Mesendoderm (in vitro differentiated cells): ENCODE measurements at regions not wholly inside any gene's neighbourhood (a gene's known extent, or its start where the extent isn't known, plus 50 kb on each side); places are given as distances from the start of the nearest gene placed in this dataset.
A peak's percentile ranks its signal among the peaks of the same experiment; 100 is the strongest.

Experiments used
- DNase-seq: peaks from one replicate; pipeline ENCODE4 v3.0.0; 2013
- H2AK5ac ChIP-seq: 2 replicates; pipeline ENCODE4 v1.6.1; 2013; ENCODE audit warnings: low read length, inconsistent platforms
- H2BK120ac ChIP-seq: 2 replicates; pipeline ENCODE4 v1.6.1; 2013; ENCODE audit warnings: low read depth, mild to moderate bottlenecking, low read length, moderate library complexity, mixed read lengths
- H2BK15ac ChIP-seq: replicated peaks from 2 replicates; pipeline ENCODE4 v1.6.1; 2013; ENCODE audit warnings: low read depth, mild to moderate bottlenecking, moderate library complexity
- H2BK5ac ChIP-seq: 2 replicates; pipeline ENCODE4 v1.6.1; 2013; ENCODE audit warnings: low read length, inconsistent platforms
- H3K18ac ChIP-seq: 2 replicates; pipeline ENCODE4 v1.6.1; 2013; ENCODE audit warnings: mild to moderate bottlenecking, low read length, mixed read lengths
- H3K23ac ChIP-seq: one replicate; pipeline ENCODE4 v1.6.1; 2013; ENCODE audit warnings: low read length
- H3K27ac ChIP-seq: 2 replicates; pipeline ENCODE4 v1.5.1; 2013; ENCODE audit warnings: low read depth, mild to moderate bottlenecking, inconsistent platforms, low read length, moderate library complexity
- H3K27me3 ChIP-seq: 2 replicates; pipeline ENCODE4 v1.6.1; 2013; ENCODE audit warnings: low read length, control low read depth, mild to moderate bottlenecking, inconsistent platforms; ENCODE audit not compliant: insufficient read depth, poor library complexity
- H3K36me3 ChIP-seq: 2 replicates; pipeline ENCODE4 v1.6.1; 2013; ENCODE audit warnings: low read length, inconsistent platforms; ENCODE audit not compliant: control insufficient read depth, insufficient read depth
- H3K4ac ChIP-seq: one replicate; pipeline ENCODE4 v1.6.1; 2013; ENCODE audit warnings: low read depth, mild to moderate bottlenecking, low read length, moderate library complexity
- H3K4me1 ChIP-seq: 2 replicates; pipeline ENCODE4 v1.6.1; 2013; ENCODE audit warnings: low read depth, low read length, inconsistent platforms; ENCODE audit not compliant: control insufficient read depth
- H3K4me2 ChIP-seq: 2 replicates; pipeline ENCODE4 v1.6.1; 2013; ENCODE audit warnings: low read length
- H3K4me3 ChIP-seq: 2 replicates; pipeline ENCODE4 v1.5.1; 2013; ENCODE audit warnings: mild to moderate bottlenecking, low read length
- H3K56ac ChIP-seq: one replicate; pipeline ENCODE4 v1.6.1; 2013; ENCODE audit warnings: low read length
- H3K79me1 ChIP-seq: 2 replicates; pipeline ENCODE4 v1.6.1; 2013; ENCODE audit warnings: low read length, inconsistent platforms
- H3K79me2 ChIP-seq: 2 replicates; pipeline ENCODE4 v1.6.1; 2013; ENCODE audit warnings: mild to moderate bottlenecking, low read length; ENCODE audit not compliant: control insufficient read depth, insufficient read depth
- H3K9ac ChIP-seq: 2 replicates; pipeline ENCODE4 v1.6.1; 2013; ENCODE audit warnings: low read length, inconsistent platforms
- H4K5ac ChIP-seq: one replicate; pipeline ENCODE4 v1.6.1; 2013; ENCODE audit warnings: low read length
- H4K8ac ChIP-seq: one replicate; pipeline ENCODE4 v1.6.1; 2013; ENCODE audit warnings: low read depth, mild to moderate bottlenecking, control low read depth, low read length, moderate library complexity
- WGBS: extraction: QIAGEN DNeasy Blood & Tissue Kit; methylation state at CpG from one replicate; pipeline ENCODE4 v1.1.7; 2013; ENCODE audit warnings: low lambda C conversion rate, missing lambda C conversion rate; ENCODE audit not compliant: insufficient coverage; ENCODE audit errors: extremely low coverage; 5-methylcytosine and 5-hydroxymethylcytosine counted together

GRCh38 chr20:51864967-51865366 is 62.6 kb upstream of the SALL4 start:
- H3K4me2 ChIP-seq = no peak overlapping the region
- H3K23ac ChIP-seq = no peak overlapping the region
- H2BK15ac ChIP-seq = no peak overlapping the region
- H3K56ac ChIP-seq = no peak overlapping the region
- no peak overlapping the region for H3K18ac ChIP-seq
- no peak overlapping the region for H3K9ac ChIP-seq
- DNase-seq = no peak
- no CpG with 5 or more reads among the region's 14 CpGs for WGBS
- no peak overlapping the region for H3K27ac ChIP-seq
- no peaks in the 10 kb centered on the region for H3K79me1 ChIP-seq
- no peak overlapping the region for H2BK120ac ChIP-seq
- H3K79me2 ChIP-seq = no peaks in the 10 kb centered on the region
- no peaks in the 10 kb centered on the region for H3K36me3 ChIP-seq
- H4K5ac ChIP-seq = no peak overlapping the region
- H3K4me3 ChIP-seq = no peak overlapping the region
- H3K4me1 ChIP-seq = no peaks in the 10 kb centered on the region
- H4K8ac ChIP-seq = no peak overlapping the region
- H3K27me3 ChIP-seq = no peaks in the 10 kb centered on the region
- H2AK5ac ChIP-seq = no peak overlapping the region
- no peak overlapping the region for H3K4ac ChIP-seq
- H2BK5ac ChIP-seq = no peak overlapping the region

DNA sequence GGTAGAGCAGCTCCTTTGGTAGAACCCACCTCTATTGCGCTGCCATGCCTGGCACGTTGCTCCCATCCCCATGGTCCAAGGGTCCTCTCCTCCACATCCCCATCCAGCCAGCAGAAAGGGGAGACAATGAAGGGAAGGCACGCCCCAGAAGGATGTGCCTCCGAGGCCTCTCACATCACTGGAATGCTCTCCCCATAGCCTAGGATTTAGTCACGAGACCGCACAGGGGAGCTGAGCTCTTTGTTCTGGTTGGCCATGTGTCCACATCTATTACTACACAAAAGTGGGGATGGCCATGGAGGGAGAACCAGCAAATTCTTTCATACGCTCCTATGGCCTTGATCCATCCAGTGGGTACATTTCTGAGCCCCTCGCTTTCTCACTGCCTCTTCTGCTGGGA is 60.5 kb upstream of the SALL4 start:
- no peak for DNase-seq
- Histone ChIP-seq H3K27me3 (no peaks in the 10 kb centered on the region), H3K23ac (no peak overlapping the region), H3K36me3 (no peaks in the 10 kb centered on the region), H3K9ac (no peak overlapping the region), H3K4me3 (no peak overlapping the region), H2BK120ac (no peak overlapping the region), H3K27ac (no peak overlapping the region), H4K5ac (no peak overlapping the region), H2BK5ac (no peak overlapping the region), H3K4me2 (no peak overlapping the region), H3K4me1 (no peaks in the 10 kb centered on the region), H3K79me1 (no peaks in the 10 kb centered on the region), H3K4ac (no peak overlapping the region), H4K8ac (no peak overlapping the region), H3K18ac (no peak overlapping the region), H2AK5ac (peak overlapping the region; percentile 67), H3K56ac (no peak overlapping the region), H3K79me2 (no peaks in the 10 kb centered on the region), H2BK15ac (no peak overlapping the region)
- no CpG with 5 or more reads among the region's 8 CpGs for WGBS

DNA sequence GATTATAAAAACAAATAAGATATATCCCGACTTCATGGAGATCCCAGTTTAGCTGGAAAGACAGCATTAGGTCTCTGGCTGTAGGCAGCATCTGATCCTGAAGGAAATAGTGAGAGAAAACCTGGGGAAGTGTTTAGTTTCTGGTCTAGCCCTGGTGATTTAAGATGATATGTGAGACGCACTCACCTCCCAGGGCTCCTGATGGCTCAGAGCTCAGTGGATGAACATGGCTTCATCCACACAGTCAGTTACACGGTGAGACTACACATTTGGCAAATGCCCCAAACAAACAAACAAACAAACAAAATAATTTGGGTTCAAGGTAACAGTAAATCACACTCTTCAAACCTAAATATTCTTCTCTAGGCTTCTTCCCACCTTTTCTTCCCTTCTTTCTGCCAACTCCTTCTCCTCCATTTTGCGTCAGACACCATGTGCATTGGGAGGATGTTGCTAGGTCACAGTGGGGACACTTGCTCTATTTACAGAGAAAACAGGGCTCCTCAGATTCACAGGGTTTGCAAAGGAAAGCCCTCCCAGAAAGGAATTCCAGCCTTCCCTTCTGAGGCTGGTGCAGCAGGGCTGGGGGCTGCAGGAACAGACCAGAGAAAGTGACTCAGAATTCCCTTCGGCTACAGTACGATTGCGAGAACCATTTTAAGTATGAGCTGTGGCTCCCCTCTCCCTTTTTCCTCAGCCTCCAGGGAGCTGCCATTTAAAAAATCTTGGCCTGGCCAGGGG is 59.6 kb upstream of the SALL4 start:
- H3K4me2 ChIP-seq = no peak overlapping the region
- no peak overlapping the region for H3K27ac ChIP-seq
- H3K4me3 ChIP-seq = no peak overlapping the region

GRCh38 chr20:51860111-51860882 is 58.0 kb upstream of the SALL4 start:
- no peaks in the 10 kb centered on the region for H3K36me3 ChIP-seq
- H3K4me1 ChIP-seq = no peaks in the 10 kb centered on the region
- no peak overlapping the region for H2BK15ac ChIP-seq
- H4K5ac ChIP-seq = no peak overlapping the region
- no peaks in the 10 kb centered on the region for H3K79me2 ChIP-seq
- no peak overlapping the region for H2BK5ac ChIP-seq
- H3K4me2 ChIP-seq = no peak overlapping the region
- no peak overlapping the region for H3K18ac ChIP-seq
- no peak overlapping the region for H2BK120ac ChIP-seq
- no peaks in the 10 kb centered on the region for H3K79me1 ChIP-seq
- no peak overlapping the region for H3K27ac ChIP-seq
- no peaks in the 10 kb centered on the region for H3K27me3 ChIP-seq
- no peak overlapping the region for H4K8ac ChIP-seq
- no CpG with 5 or more reads among the region's 5 CpGs for WGBS
- no peak overlapping the region for H2AK5ac ChIP-seq
- H3K4me3 ChIP-seq = no peak overlapping the region
- H3K4ac ChIP-seq = no peak overlapping the region
- no peak overlapping the region for H3K9ac ChIP-seq
- no peak for DNase-seq
- H3K56ac ChIP-seq = no peak overlapping the region
- H3K23ac ChIP-seq = no peak overlapping the region

More for the DNA sequence above, 59.6 kb upstream of the SALL4 start:
- DNase-seq = peak; percentile 80
- Histone ChIP-seq H3K23ac (no peak overlapping the region), H3K79me2 (no peaks in the 10 kb centered on the region), H4K5ac (no peak overlapping the region), H2AK5ac (no peak overlapping the region), H2BK15ac (no peak overlapping the region), H3K18ac (no peak overlapping the region), H3K9ac (no peak overlapping the region), H3K36me3 (no peaks in the 10 kb centered on the region), H3K27me3 (no peaks in the 10 kb centered on the region), H3K79me1 (no peaks in the 10 kb centered on the region), H4K8ac (no peak overlapping the region), H3K4me1 (no peaks in the 10 kb centered on the region), H2BK120ac (no peak overlapping the region), H2BK5ac (no peak overlapping the region), H3K4ac (no peak overlapping the region), H3K56ac (no peak overlapping the region)
- WGBS = no CpG with 5 or more reads among the region's 7 CpGs

DNA sequence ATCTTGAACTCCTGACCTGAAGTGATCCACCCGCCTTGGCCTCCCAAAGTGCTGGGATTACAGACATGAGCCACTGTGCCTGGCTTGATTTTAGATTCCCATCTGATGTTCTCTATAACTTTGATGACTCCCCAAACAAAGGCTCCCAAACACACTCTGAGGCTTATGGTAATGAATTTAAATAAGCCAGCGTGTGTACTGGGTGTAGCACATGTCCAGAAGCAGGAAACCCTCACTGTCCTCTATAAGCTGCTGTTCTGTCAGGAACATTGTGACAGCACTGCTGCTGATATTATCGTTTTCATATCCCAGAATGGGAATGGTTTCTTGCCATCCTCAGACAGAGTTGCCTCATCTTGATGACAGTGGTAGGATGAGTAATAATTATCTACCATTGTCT is 54.1 kb upstream of the SALL4 start:
- Histone ChIP-seq H3K79me2 (no peaks in the 10 kb centered on the region), H3K27me3 (no peaks in the 10 kb centered on the region), H3K36me3 (no peaks in the 10 kb centered on the region), H2AK5ac (no peak overlapping the region), H4K5ac (no peak overlapping the region), H3K4me2 (no peak overlapping the region), H3K4me3 (no peak overlapping the region), H3K18ac (no peak overlapping the region), H3K9ac (no peak overlapping the region), H3K56ac (no peak overlapping the region), H3K4me1 (no peaks in the 10 kb centered on the region), H3K79me1 (no peaks in the 10 kb centered on the region), H2BK15ac (no peak overlapping the region), H3K27ac (no peak overlapping the region), H4K8ac (no peak overlapping the region), H2BK120ac (no peak overlapping the region), H2BK5ac (no peak overlapping the region), H3K4ac (no peak overlapping the region), H3K23ac (no peak overlapping the region)
- no peak for DNase-seq
- no CpG with 5 or more reads among the region's 3 CpGs for WGBS
